GM12878 (cell line): ENCODE measurements at regions not wholly inside any gene's neighbourhood (a gene's known extent, or its start where the extent isn't known, plus 50 kb on each side); places are given as distances from the start of the nearest gene placed in this dataset.

Experiments
- CREB1 ChIP-seq: IDR thresholded peaks from 2 replicates; pipeline ENCODE4 v1.6.1; 2012; ENCODE audit warnings: low read depth, mild to moderate bottlenecking, inconsistent platforms
- DPF2 ChIP-seq: fragments of 450-650 bp; IDR thresholded peaks from 2 replicates; pipeline ENCODE4 v1.6.1; 2017; ENCODE audit warnings: mild to moderate bottlenecking
- ETV6 ChIP-seq, 2 experiments: fragments of 450-650 bp in 1 of 2; IDR thresholded peaks in 1 of 2; conservative IDR thresholded peaks in 1 of 2; 2 replicates each; pipeline ENCODE4 v1.6.1; 2014; ENCODE audit warnings: antibody characterized with exemption in 1 of 2, borderline replicate concordance in 1 of 2, low read depth in 1 of 2, mild to moderate bottlenecking in 1 of 2, moderate library complexity in 1 of 2
- PAX8 ChIP-seq: fragments of 450-650 bp; IDR thresholded peaks from 2 replicates; pipeline ENCODE4 v1.6.1; 2017; ENCODE audit warnings: mild to moderate bottlenecking, moderate library complexity
- POLR2A ChIP-seq: IDR thresholded peaks from 2 replicates; pipeline ENCODE4 v1.6.1; 2011; ENCODE audit warnings: low read depth, mild to moderate bottlenecking, low read length
- POLR2AphosphoS5 ChIP-seq: IDR thresholded peaks from 2 replicates; pipeline ENCODE4 v1.6.1; 2011; ENCODE audit warnings: mild to moderate bottlenecking, low read length, inconsistent platforms
- SRF ChIP-seq, 2 experiments: IDR thresholded peaks; 2 replicates each; pipeline ENCODE4 v1.6.1; 2011; ENCODE audit warnings: low read depth in 2 of 2, low read length in 2 of 2, mild to moderate bottlenecking in 1 of 2, moderate library complexity in 1 of 2
- TAF1 ChIP-seq: IDR thresholded peaks from 2 replicates; pipeline ENCODE4 v1.6.1; 2011; ENCODE audit warnings: mild to moderate bottlenecking, low read depth, low read length, borderline replicate concordance
- USF1 ChIP-seq: IDR thresholded peaks from 2 replicates; pipeline ENCODE4 v1.6.1; 2011; ENCODE audit warnings: borderline replicate concordance, low read depth, mild to moderate bottlenecking, moderate library complexity, mixed read lengths, low read length; ENCODE audit not compliant: insufficient read depth; ENCODE audit errors: extremely low read length
- TF ChIP-seq, protein P1 (sequence below), 3 experiments: IDR thresholded peaks in 2 of 3; conservative IDR thresholded peaks in 1 of 3; 2 replicates each; pipeline ENCODE4 v1.5.1; 2011; ENCODE audit warnings: low read depth in 3 of 3, low read length in 3 of 3, mild to moderate bottlenecking in 3 of 3, control low read depth in 2 of 3, moderate library complexity in 2 of 3, inconsistent platforms in 1 of 3, mixed read lengths in 1 of 3; ENCODE audit not compliant: control insufficient read depth in 2 of 3, insufficient read depth in 1 of 3; ENCODE audit errors: extremely low read depth in 1 of 3
- TF ChIP-seq, protein P2 (sequence below): IDR thresholded peaks from 2 replicates; pipeline ENCODE4 v1.6.1; 2012; ENCODE audit warnings: low read length, inconsistent platforms

DNA sequence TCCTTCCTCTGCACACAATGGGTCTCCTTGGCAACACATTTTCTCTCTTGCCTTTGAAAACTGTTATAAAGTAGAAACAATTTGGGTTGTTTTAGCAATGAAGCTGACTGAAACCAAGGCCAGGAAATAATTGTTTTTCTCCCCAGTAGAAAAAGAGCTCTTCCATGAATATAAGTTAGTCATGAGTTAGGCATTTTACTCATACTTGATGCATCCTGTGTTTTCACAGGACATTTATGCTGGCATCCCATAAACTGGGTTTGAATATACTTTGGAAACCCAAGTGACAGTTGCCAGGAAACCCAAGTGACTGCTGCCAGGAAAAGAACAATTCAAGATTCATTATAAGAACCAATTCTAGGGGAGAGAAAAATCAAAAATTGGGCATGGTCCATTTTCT is 128.6 kb upstream of the NPY2R start:
- TF ChIP-seq, protein P1, sequence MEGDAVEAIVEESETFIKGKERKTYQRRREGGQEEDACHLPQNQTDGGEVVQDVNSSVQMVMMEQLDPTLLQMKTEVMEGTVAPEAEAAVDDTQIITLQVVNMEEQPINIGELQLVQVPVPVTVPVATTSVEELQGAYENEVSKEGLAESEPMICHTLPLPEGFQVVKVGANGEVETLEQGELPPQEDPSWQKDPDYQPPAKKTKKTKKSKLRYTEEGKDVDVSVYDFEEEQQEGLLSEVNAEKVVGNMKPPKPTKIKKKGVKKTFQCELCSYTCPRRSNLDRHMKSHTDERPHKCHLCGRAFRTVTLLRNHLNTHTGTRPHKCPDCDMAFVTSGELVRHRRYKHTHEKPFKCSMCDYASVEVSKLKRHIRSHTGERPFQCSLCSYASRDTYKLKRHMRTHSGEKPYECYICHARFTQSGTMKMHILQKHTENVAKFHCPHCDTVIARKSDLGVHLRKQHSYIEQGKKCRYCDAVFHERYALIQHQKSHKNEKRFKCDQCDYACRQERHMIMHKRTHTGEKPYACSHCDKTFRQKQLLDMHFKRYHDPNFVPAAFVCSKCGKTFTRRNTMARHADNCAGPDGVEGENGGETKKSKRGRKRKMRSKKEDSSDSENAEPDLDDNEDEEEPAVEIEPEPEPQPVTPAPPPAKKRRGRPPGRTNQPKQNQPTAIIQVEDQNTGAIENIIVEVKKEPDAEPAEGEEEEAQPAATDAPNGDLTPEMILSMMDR (IDR thresholded peaks at IDR 0.05 in 2 of 3, conservative IDR thresholded peaks at IDR 0.05 in 1 of 3; ENCODE audit: control insufficient read depth in 2 of 3, extremely low read depth in 1 of 3, insufficient read depth in 1 of 3, low read depth in 3 of 3, low read length in 3 of 3), result no peak
- no peak for TF ChIP-seq DPF2
- TF ChIP-seq ETV6 (conservative IDR thresholded peaks at IDR 0.05 in 1 of 2, IDR thresholded peaks at IDR 0.05 in 1 of 2; ENCODE audit: borderline replicate concordance in 1 of 2, low read depth in 1 of 2), result no peak
- TF ChIP-seq POLR2AphosphoS5, result no peak
- TF ChIP-seq, protein P2, sequence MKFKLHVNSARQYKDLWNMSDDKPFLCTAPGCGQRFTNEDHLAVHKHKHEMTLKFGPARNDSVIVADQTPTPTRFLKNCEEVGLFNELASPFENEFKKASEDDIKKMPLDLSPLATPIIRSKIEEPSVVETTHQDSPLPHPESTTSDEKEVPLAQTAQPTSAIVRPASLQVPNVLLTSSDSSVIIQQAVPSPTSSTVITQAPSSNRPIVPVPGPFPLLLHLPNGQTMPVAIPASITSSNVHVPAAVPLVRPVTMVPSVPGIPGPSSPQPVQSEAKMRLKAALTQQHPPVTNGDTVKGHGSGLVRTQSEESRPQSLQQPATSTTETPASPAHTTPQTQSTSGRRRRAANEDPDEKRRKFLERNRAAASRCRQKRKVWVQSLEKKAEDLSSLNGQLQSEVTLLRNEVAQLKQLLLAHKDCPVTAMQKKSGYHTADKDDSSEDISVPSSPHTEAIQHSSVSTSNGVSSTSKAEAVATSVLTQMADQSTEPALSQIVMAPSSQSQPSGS, result no peak
- no peak for TF ChIP-seq TAF1
- no peak for TF ChIP-seq CREB1
- no peak for TF ChIP-seq POLR2A
- TF ChIP-seq USF1, result no peak
- no peak for TF ChIP-seq SRF (IDR thresholded peaks at IDR 0.05; ENCODE audit: low read depth in 2 of 2, low read length in 2 of 2)
- no peak for TF ChIP-seq PAX8
